Mesodermal cell (in vitro differentiated cells): ENCODE measurements at regions not wholly inside any gene's neighbourhood (a gene's known extent, or its start where the extent isn't known, plus 50 kb on each side); places are given as distances from the start of the nearest gene placed in this dataset.
A peak's percentile ranks its signal among the peaks of the same experiment; 100 is the strongest.
"Not testable (repeated sequence)": the region's sequence is repeated elsewhere in the genome, so short reads cannot be mapped to it uniquely, and the experiment has no call there.

Experiments used
- H3K27ac ChIP-seq: 2 replicates; pipeline ENCODE4 v1.7.0; 2013; ENCODE audit warnings: mild to moderate bottlenecking, low read depth, low read length, moderate library complexity; ENCODE audit not compliant: severe bottlenecking
- H3K36me3 ChIP-seq: 2 replicates; pipeline ENCODE4 v1.7.1; 2013; ENCODE audit warnings: mild to moderate bottlenecking, low read length, moderate library complexity; ENCODE audit not compliant: control insufficient read depth, insufficient read depth
- H3K4me1 ChIP-seq: one replicate; pipeline ENCODE4 v1.7.1; 2013; ENCODE audit warnings: mild to moderate bottlenecking, low read length; ENCODE audit not compliant: insufficient read depth, control insufficient read depth, poor library complexity, severe bottlenecking
- H3K4me3 ChIP-seq: 2 replicates; pipeline ENCODE4 v1.7.0; 2013; ENCODE audit warnings: low read length, control low read depth, mild to moderate bottlenecking; ENCODE audit not compliant: insufficient read depth, poor library complexity, severe bottlenecking; ENCODE audit errors: extremely low read depth
- H3K9me3 ChIP-seq: 2 replicates; pipeline ENCODE4 v1.7.1; 2013; ENCODE audit warnings: mild to moderate bottlenecking, low read length, moderate library complexity; ENCODE audit not compliant: control insufficient read depth
- WGBS, 2 experiments: methylation state at CpG; one replicate each; pipeline ENCODE4 v1.1.5; 2013; ENCODE audit warnings: missing lambda C conversion rate in 2 of 2; ENCODE audit not compliant: insufficient coverage in 2 of 2; 5-methylcytosine and 5-hydroxymethylcytosine counted together

GRCh38 chr6:48553467-48554189 is 442.6 kb upstream of the PTCHD4 start:
- Histone ChIP-seq H3K9me3 (peaks cover 4% of the 10 kb centered on the region), H3K4me3 (no peak overlapping the region), H3K36me3 (no peaks in the 10 kb centered on the region), H3K4me1 (no peaks in the 10 kb centered on the region), H3K27ac (no peak overlapping the region)
- 80 to 100% methylated on average over 1 of the region's 1 CpG for WGBS, 2 experiments

- H3K9me3 ChIP-seq, result no peaks in the 10 kb centered on the region
- WGBS, 2 experiments, result 100% methylated on average over 1 of the region's 2 CpGs; no CpG with 5 or more reads in 1 of the 2 experiments
- no peak overlapping the region for H3K4me3 ChIP-seq
- no peaks in the 10 kb centered on the region for H3K4me1 ChIP-seq
- no peaks in the 10 kb centered on the region for H3K36me3 ChIP-seq
- H3K27ac ChIP-seq, result no peak overlapping the region
Measured at GRCh38 chr6:48552905-48553304, 441.9 kb upstream of the PTCHD4 start.

DNA sequence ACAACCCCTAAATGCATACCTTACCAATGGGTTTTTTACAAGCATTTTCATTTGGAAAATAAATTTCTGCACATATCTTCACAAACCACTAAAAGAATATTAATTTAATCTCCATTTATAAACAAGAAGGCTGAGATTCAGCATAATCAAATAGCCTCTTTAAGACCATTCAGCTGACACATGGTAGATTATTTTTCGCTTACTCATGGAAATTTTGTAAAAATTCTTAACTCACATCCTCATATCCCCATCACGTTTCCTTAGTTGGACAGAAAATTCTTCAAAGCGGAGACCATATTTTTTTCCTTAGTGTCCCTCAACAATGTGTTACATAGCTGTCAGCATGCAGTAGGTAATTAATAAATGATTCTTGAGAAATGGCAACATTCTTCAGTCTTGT is 439.6 kb upstream of the PTCHD4 start:
- 92% methylated on average over 1 of the region's 3 CpGs; no CpG with 5 or more reads in 1 of the 2 experiments for WGBS, 2 experiments

GRCh38 chr6:48542191-48542590 is 431.2 kb upstream of the PTCHD4 start:
- peaks cover 8% of the 10 kb centered on the region for H3K9me3 ChIP-seq
- peaks cover 8% of the 10 kb centered on the region for H3K4me1 ChIP-seq
- H3K4me3 ChIP-seq, result no peak overlapping the region
- no peaks in the 10 kb centered on the region for H3K36me3 ChIP-seq
- peak overlapping the region; percentile 33 for H3K27ac ChIP-seq
- WGBS, 2 experiments, result 89% methylated on average over 1 of the region's 2 CpGs; no CpG with 5 or more reads in 1 of the 2 experiments

More for the DNA sequence above, 439.6 kb upstream of the PTCHD4 start:
- Histone ChIP-seq H3K36me3 (no peaks in the 10 kb centered on the region), H3K4me1 (no peaks in the 10 kb centered on the region), H3K27ac (no peak overlapping the region), H3K4me3 (no peak overlapping the region), H3K9me3 (no peaks in the 10 kb centered on the region)

DNA sequence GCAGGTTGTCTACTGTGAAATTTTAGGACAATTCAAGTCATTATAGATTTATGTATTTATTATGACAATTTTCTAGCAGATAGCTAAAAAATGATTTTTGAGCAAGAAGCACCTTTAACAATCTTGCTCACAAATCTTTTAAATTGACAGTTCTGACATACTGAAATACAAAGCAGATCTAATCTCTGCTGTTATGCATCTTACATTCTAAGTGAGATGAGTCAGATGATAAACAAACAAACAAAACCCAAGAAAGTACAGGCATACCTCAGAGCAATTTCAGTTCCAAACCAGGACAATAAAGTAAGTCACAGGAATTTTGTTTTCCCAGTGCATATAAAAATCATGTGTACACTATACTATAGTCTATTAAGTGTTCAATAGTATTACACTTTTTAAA is 430.7 kb upstream of the PTCHD4 start:
- H3K4me3 ChIP-seq, result no peak overlapping the region
- H3K4me1 ChIP-seq, result peaks cover 8% of the 10 kb centered on the region

DNA sequence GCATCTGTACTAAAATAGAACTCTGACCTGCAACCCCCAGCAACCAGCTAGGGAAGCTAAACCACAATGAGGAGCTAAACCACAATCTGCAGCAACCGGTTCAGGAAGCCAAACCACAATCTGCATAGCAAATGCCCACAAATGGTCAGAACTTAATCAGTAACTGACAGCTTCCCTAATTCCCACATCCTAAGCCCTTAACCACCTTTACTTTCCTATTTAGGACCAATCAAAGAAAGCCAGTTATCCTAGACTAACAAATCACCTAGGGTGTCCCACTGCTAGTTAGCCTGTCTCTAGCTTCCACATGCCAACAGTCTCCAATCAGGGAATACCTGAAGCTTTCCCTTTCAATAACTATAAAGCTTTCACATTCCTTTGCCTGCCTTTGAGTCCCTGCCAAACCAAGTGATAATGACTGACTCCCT is 424.6 kb upstream of the PTCHD4 start:
- Histone ChIP-seq H3K4me1 (no peaks in the 10 kb centered on the region), H3K27ac (no peak overlapping the region), H3K9me3 (no peaks in the 10 kb centered on the region), H3K36me3 (no peaks in the 10 kb centered on the region), H3K4me3 (no peak overlapping the region)
- 0% methylated on average over 1 of the region's 1 CpG; no CpG with 5 or more reads in 1 of the 2 experiments for WGBS, 2 experiments

More for the DNA sequence above, 430.7 kb upstream of the PTCHD4 start:
- Histone ChIP-seq H3K36me3 (no peaks in the 10 kb centered on the region), H3K27ac (no peak overlapping the region), H3K9me3 (peaks cover 8% of the 10 kb centered on the region)

DNA sequence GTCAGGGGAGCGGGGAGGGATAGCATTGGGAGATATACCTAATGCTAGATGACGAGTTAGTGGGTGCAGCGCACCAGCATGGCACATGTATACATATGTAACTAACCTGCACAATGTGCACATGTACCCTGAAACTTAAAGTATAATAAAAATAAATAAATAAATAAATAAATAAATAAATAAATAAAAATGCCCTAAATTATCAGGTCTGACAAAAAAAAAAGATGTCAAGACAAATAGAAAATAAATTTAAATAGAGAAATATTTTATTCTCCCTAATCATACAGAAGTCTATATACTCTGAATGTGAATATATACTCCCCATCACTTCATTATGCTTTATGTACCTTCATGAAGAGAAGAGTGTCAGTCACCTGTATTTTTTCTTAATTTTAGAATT is 420.0 kb upstream of the PTCHD4 start:
- no CpG with 5 or more reads among the region's 3 CpGs for WGBS, 2 experiments
- H3K9me3 ChIP-seq, H3K36me3 ChIP-seq, H3K27ac ChIP-seq, H3K4me1 ChIP-seq, H3K4me3 ChIP-seq: not testable (repeated sequence)

DNA sequence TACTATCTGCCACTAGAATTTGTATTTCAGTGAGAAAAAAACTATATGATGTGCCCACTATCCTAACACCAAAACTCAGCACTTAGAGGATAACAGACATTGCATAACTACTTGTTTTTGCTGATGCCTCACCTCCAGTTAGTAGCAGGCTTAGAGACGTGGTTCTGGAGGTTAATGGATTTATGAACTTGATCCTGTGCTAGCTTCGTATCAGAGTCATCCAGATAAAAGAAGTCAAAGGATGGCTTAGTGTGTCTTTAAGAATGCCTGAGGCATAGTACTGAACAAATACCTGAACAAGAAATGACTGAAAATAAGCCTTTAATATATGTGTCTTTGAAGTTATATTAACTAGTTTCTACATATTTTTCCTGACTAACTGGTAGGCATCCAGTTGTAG is 414.9 kb upstream of the PTCHD4 start:
- WGBS, 2 experiments, result 86 to 94% methylated on average over 2 of the region's 2 CpGs
- Histone ChIP-seq H3K4me3 (no peak overlapping the region), H3K27ac (no peak overlapping the region), H3K9me3 (no peaks in the 10 kb centered on the region), H3K36me3 (no peaks in the 10 kb centered on the region), H3K4me1 (no peaks in the 10 kb centered on the region)

DNA sequence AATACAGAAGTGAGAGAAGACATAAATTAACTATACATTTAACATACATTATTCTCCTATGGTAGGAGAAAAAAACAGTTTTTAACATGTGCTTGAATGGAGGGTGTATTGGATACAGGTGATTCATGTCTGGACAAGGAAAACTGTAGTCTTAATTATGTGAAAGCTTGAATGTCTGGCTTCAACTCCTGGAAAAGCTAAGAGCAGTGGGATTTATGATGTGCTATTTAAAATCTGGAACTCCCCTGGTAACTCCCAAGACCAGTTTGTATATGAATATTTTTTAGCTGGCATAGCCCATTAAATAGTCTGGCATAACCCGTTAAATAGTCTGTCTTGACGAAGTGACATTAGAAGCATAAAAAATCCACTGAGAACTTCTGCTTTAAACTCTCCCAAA is 410.0 kb upstream of the PTCHD4 start:
- Histone ChIP-seq H3K27ac (no peak overlapping the region), H3K4me1 (no peaks in the 10 kb centered on the region), H3K4me3 (no peak overlapping the region), H3K9me3 (no peaks in the 10 kb centered on the region), H3K36me3 (no peaks in the 10 kb centered on the region)
- WGBS, 2 experiments, result 67 to 83% methylated on average over 1 to 2 of the region's 2 CpGs

- Histone ChIP-seq H3K27ac (no peak overlapping the region), H3K36me3 (no peaks in the 10 kb centered on the region), H3K4me1 (no peaks in the 10 kb centered on the region), H3K4me3 (no peak overlapping the region), H3K9me3 (no peaks in the 10 kb centered on the region)
Measured at GRCh38 chr6:48512390-48512789, 401.4 kb upstream of the PTCHD4 start.

DNA sequence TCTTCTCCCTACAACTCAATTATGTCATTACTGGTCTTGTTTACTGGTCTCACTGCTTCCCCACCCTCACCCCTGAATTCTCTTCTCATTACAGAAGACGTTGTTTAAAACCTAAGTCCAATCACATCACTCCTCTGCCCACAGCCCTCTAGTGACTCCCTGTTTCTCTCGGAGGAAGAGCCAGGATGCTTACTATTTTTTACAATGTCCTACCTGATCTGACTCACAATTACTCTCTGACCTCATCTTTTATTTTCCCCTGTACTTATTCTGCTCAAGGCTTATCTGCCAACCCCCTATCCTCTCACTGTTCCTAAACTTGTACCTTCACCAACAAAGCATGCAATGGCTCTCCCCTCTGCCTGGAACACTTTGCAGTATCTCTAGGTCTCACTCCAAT is 400.4 kb upstream of the PTCHD4 start:
- Histone ChIP-seq H3K36me3 (no peaks in the 10 kb centered on the region), H3K27ac (no peak overlapping the region), H3K4me1 (no peaks in the 10 kb centered on the region), H3K9me3 (no peaks in the 10 kb centered on the region), H3K4me3 (no peak overlapping the region)
- WGBS, 2 experiments, result 88 to 95% methylated on average over 2 of the region's 2 CpGs
